ENCODE measurements at regions not wholly inside any gene's neighbourhood (a gene's known extent, or its start where the extent isn't known, plus 50 kb on each side); places are given as distances from the start of the nearest gene placed in this dataset.

GRCh38 chrX:40987413-40987812, 97.8 kb upstream of the USP9X start:
- TF ChIP-seq CTCF (IDR thresholded peaks at IDR 0.05) = no peak
- no peak for TF ChIP-seq EZH2 (IDR thresholded peaks at IDR 0.05; ENCODE audit: borderline replicate concordance, insufficient read depth, low read depth, low read length, poor library complexity, severe bottlenecking)

All from B cell (primary cell).